SHP77 treated with DMSO at 0.1 percent for 48 hours (cell line): ENCODE measurements at regions not wholly inside any gene's neighbourhood (a gene's known extent, or its start where the extent isn't known, plus 50 kb on each side); places are given as distances from the start of the nearest gene placed in this dataset.
"Not testable (repeated sequence)": the region's sequence is repeated elsewhere in the genome, so short reads cannot be mapped to it uniquely, and the experiment has no call there.

Source experiments
- DNase-seq: peaks from one replicate; lab custom pipeline; 2025; lab: John Stamatoyannopoulos, UW

GRCh38 chr16:5302372-5303114 is 204.9 kb upstream of the EEF2KMT start:
- DNase-seq = no peak

- DNase-seq = no peak
Observed at GRCh38 chr16:5298202-5298601, 200.6 kb upstream of the EEF2KMT start.

DNA sequence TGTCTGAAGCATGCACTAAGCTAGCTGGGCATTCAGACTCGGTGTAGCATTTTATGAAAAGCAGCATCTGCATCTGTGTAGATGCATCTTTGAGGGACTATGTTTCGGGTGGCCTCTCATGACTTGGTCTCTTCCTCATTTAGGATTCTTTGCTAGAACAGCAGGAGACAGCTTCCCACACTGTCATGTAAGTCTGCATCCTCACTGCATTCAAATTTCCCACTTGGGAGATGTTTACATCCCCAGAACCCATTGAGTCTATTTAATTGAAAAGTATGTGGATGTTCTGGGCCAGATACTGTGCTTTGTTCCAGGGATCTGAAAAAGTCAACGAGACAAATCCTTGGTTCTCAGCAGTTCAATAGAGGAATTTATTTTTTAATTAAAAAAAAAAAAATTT is 198.6 kb upstream of the EEF2KMT start:
- DNase-seq = no peak

- not testable (repeated sequence) for DNase-seq
Observed at GRCh38 chr16:5295304-5295703, 197.7 kb upstream of the EEF2KMT start.

DNA sequence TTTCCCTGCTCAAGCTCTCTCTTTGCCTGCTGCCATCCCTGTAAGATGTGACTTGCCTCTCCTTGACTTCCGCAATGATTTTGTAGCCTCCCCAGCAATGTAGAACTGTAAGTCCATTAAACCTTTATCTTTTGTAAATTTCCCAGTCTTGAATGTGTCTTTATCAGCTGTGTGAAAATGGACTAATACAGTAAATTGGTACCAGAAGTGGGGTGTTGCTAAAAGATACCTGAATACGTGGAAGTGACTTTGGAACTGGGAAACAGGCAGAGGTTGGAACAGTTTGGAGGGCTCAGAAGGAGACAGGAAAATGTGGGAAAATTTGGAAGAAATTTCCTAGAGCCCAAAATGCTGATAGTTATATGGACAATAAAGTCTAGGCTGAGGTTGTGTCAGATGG is 184.6 kb upstream of the EEF2KMT start:
- DNase-seq = not testable (repeated sequence)

- DNase-seq = no peak
Observed at GRCh38 chr16:5257462-5257861, 159.9 kb upstream of the EEF2KMT start.

GRCh38 chr16:5252791-5253190 is 155.2 kb upstream of the EEF2KMT start:
- DNase-seq = no peak

GRCh38 chr16:5247403-5247802 is 149.8 kb upstream of the EEF2KMT start:
- DNase-seq = not testable (repeated sequence)

GRCh38 chr16:5240278-5240626 is 142.7 kb upstream of the EEF2KMT start:
- DNase-seq = not testable (repeated sequence)

DNA sequence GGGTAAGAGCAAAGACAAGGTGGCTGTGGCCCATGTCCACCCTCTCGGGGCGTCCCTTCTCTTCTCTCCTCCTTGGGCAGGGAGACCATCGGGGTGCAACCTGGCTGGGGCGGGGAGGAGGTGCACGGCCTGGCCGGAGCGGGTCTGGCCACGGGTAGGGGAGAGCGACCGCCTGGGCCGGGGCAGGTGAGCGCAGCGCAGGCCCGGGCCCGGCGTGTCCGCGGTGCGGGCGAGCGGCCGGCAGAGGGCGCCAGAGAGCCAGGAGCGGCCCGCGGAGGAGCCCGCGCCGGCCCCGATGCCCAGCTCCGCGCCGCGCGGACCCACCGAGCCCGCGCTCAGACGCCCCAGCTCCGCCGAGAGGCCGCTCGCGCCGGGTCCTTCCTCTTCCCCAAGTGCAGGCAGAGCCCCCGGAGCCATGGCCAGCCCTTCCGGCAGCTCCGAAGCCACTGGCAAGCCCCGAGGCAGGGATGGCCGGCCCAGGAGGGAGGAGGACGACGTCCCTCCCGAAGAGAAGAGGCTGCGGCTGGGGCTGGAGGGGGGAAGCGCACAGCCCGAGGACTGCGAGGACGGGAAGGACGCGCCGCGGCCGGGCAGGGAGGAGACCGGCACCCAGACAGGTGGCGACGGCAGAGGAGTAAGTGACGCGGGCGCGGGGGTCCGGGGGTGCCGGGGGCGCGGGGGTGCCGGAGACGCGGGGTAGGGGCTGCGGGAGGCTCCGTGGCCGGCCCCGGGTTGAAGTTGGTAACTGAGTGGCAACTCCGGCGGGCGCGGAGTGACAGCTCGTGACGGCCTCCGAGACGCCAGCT is 142.1 kb upstream of the EEF2KMT start:
- DNase-seq = not testable (repeated sequence)

DNA sequence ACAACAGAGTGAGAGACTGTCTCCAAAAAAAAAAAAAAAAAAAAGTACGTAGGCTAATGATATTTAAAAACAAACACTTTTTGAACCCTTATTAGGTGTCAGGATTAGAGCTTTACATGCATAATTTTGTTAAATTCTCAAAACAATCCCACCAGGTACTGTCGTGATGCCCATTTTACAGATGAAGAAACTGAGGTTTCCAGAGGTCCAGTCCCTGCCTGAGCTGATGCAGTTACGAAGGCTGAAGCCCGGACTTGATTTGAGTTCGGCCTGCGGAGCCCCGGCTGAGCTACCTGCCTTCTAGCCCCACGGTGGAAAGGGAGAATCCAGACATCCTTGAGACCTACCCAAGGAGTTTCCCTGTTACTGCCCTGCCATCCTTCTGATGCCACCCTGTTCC is 137.5 kb upstream of the EEF2KMT start:
- no peak for DNase-seq

- DNase-seq = no peak
Observed at GRCh38 chr16:5234295-5235050, 136.9 kb upstream of the EEF2KMT start.

- DNase-seq = no peak
Observed at GRCh38 chr16:5231246-5231759, 133.7 kb upstream of the EEF2KMT start.

DNA sequence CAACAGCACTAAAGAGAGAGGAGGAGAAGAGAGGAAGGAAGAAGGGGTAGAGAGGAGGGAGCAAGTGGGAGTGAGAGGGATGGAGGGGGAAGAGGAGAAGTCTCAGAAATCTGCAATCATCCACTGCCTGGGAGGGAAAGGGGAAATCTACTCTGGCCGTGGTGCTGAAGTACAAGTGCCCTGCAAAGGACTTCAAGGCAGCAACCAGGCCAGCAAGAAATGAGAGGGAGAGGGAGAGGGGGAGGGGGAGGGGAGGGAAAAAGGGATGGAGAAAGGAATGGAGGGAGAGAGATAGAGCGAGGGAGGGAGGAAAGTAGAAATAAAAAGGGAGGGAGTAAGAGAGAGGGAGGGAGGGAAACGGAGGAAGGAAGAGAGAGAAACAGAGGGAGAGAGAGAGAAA is 130.8 kb upstream of the EEF2KMT start:
- no peak for DNase-seq

- no peak for DNase-seq
Observed at GRCh38 chr16:5225931-5226655, 128.5 kb upstream of the EEF2KMT start.

DNA sequence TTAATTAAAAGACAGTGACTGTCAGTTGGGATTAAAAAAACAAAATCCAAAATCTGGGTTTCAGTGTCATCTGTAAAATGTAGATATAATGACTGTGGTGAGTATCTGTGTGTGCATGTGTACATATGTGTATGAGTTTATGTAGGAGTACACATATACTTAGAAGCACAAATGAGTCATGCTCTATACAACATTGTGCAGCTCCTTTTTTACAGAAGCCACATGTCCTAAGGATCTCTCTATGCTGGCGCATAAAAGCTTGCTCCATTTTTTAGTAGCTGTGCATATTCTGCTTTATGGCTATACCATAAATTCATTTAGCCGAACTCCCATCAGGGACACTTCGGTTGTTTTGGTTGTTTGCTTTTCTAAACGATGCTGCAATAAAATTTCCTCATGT is 125.2 kb upstream of the EEF2KMT start:
- no peak for DNase-seq

- DNase-seq = not testable (repeated sequence)
Observed at GRCh38 chr16:5221831-5222230, 124.2 kb upstream of the EEF2KMT start.

DNA sequence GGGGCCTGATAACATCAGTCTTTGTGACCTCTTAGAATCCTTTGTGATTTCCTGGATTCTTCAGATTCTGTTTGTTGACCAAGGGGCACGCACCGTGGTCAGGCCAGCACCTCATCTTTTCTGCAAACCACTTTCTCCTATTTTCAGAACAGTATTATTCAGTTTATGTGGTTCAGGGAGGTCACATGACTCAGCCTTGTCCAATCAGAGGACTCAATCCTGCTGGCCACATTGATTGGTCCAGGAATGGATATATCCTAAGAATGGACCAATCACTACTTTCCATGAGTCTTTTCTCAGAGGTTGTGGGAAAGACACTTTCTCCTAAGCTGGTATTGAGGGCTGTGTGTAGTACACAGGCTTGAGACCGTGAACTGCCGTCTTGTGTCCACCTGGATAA is 123.1 kb upstream of the EEF2KMT start:
- DNase-seq = no peak

GRCh38 chr16:5216441-5217080 is 119.0 kb upstream of the EEF2KMT start:
- DNase-seq = no peak

GRCh38 chr16:5215901-5216300 is 118.3 kb upstream of the EEF2KMT start:
- DNase-seq = no peak

DNA sequence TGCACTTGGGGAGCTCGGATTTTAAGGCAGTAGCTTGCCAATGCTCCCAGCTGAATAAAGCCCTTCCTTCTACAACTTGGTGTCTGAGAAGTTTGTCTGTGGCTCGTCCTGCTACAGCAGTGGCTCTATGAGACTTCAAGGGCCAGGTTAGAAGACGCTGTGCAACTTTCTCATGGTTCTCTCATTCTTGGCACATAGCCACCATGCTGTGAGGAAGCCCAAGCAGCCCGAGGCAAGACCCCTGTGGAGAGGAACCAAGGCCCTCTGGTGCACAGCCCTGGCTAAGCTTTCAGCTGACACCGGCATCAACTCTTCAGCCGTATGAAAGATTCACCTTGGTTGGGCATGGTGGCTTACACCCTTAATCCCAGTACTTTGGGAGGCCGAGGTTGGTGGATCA is 116.9 kb upstream of the EEF2KMT start:
- no peak for DNase-seq
